Naive B cell (primary cell): ENCODE measurements at regions not wholly inside any gene's neighbourhood (a gene's known extent, or its start where the extent isn't known, plus 50 kb on each side); places are given as distances from the start of the nearest gene placed in this dataset.

Source experiments
- ATAC-seq, 2 donors: fragments of 150-1000 bp; cut with Tn5 transposase; 2 replicates each; pipeline ENCODE4 v1.10.0; 2021; ENCODE audit warnings: low read depth in 2 of 2, mild to moderate bottlenecking in 2 of 2, moderate library complexity in 2 of 2
- DNase-seq: peaks from one replicate; pipeline ENCODE4 v3.0.0; 2022
- H3K27ac Mint-ChIP-seq, 6 donors: one replicate each; pipeline ENCODE4 v1.8.0; 2020 to 2022; ENCODE audit warnings: mild to moderate bottlenecking in 6 of 6, mixed read lengths in 6 of 6, moderate library complexity in 5 of 6, inconsistent platforms in 2 of 6
- H3K27me3 Mint-ChIP-seq, 3 donors: one replicate each; pipeline ENCODE4 v1.8.0; 2021 to 2022; ENCODE audit warnings: mixed read lengths in 3 of 3, mild to moderate bottlenecking in 1 of 3
- H3K36me3 Mint-ChIP-seq, 2 donors: one replicate each; pipeline ENCODE4 v1.8.0; 2020 to 2022; ENCODE audit warnings: mixed read lengths in 2 of 2, inconsistent platforms in 1 of 2, mild to moderate bottlenecking in 1 of 2
- H3K4me1 Mint-ChIP-seq, 3 donors: one replicate each; pipeline ENCODE4 v1.8.0; 2020 to 2022; ENCODE audit warnings: mixed read lengths in 3 of 3, inconsistent platforms in 1 of 3, mild to moderate bottlenecking in 1 of 3, moderate library complexity in 1 of 3
- H3K4me3 Mint-ChIP-seq, 8 donors: one replicate each; pipeline ENCODE4 v1.8.0; 2020 to 2022; ENCODE audit warnings: mild to moderate bottlenecking in 8 of 8, mixed read lengths in 8 of 8, moderate library complexity in 8 of 8, inconsistent platforms in 2 of 8
- H3K9me3 Mint-ChIP-seq, 7 donors: one replicate each; pipeline ENCODE4 v1.8.0; 2020 to 2022; ENCODE audit warnings: mixed read lengths in 7 of 7, mild to moderate bottlenecking in 5 of 7, inconsistent platforms in 2 of 7, moderate library complexity in 1 of 7

DNA sequence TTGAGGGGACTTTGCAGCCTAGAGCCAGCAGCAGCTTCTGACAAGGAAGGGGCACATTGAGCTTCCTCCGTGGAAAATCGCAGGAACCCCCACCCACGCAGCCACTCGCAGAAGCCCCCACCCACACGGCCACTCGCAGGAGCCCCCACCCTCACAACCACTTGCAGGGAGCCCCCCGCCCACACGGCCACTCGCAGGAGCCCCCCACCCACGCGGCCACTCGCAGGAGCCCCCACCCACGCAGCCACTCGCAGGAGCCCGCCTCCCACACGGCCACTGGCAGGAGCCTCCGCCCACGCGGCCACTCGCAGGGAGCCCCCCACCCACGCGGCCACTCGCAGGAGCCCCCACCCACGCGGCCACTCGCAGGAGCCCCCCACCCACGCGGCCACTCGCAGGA lies 228.4 kb upstream of the CDH4 start:
- DNase-seq, result no peak
- H3K27ac Mint-ChIP-seq, result no peak overlapping the region
- peaks cover 0 to 27% (median 10%) of the 10 kb centered on the region in 7 donors for H3K9me3 Mint-ChIP-seq
- no peaks in the 10 kb centered on the region for H3K4me1 Mint-ChIP-seq
- H3K27me3 Mint-ChIP-seq, result no peaks in the 10 kb centered on the region
- no peak overlapping the region for H3K4me3 Mint-ChIP-seq
- no peaks in the 10 kb centered on the region for H3K36me3 Mint-ChIP-seq
- no peak for ATAC-seq

DNA sequence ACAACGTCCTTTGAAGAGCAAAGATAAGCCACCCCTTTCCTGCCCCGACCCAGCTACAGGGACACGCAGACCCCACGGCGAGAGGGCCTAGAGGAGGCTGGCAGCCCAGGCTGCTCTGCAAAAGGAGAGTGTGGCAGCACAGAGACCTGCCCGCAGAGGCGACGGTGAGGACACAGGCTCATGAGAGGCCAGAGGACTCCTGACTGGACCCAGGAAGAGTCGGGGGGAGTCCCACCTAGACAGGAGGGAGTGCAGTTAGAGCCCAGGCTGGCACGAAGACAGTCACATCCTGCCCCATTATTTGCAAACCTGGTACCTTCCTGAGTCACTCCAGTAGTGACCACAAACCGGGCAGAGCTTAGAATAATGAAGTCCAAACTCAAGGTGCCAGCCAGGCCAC lies 227.7 kb upstream of the CDH4 start:
- peaks cover 0 to 20% (median 8%) of the 10 kb centered on the region in 7 donors for H3K9me3 Mint-ChIP-seq
- no peak overlapping the region for H3K27ac Mint-ChIP-seq
- H3K4me3 Mint-ChIP-seq, result no peak overlapping the region
- H3K36me3 Mint-ChIP-seq, result no peaks in the 10 kb centered on the region
- ATAC-seq (no peak), DNase-seq (no peak)
- no peaks in the 10 kb centered on the region for H3K27me3 Mint-ChIP-seq
- H3K4me1 Mint-ChIP-seq, result no peaks in the 10 kb centered on the region

DNA sequence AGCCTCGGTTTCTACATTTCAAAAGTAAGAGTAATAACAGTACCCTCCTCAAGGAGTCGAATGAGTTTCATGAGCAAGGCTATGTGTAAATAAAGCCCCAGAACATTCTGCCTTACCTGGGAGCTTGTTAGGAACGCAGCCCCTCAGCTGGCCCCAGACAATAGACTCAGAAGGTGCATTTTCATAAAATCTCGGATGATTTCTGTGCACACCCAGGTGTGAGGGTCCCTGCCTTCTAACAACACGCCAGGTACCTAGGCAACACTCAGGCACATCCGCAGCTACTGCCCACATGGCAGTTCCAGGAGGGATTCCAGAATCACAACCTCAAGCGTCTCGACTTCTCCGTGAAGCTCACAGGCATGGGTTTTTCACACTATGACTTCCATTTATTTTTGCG lies 226.5 kb upstream of the CDH4 start:
- H3K4me1 Mint-ChIP-seq, result no peaks in the 10 kb centered on the region

DNA sequence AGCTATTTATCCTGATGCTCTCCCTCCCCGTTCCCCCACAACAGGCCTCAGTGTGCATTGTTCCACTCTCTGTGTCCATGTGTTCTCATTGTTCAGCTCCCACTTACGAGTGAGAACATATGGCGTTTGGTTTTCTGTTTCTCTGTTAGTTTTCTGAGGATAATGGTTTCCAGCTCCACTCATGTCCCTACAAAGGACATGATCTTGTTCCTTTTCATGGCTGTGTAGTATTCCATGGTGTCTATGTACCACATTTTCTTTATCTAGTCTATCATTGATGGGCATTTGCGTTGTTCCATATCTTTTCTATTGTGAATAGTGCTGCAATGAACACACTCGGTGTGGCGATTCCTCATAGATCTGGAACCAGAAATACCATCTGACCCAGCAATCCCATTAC lies 225.9 kb upstream of the CDH4 start:
- no peak for DNase-seq
- no peaks in the 10 kb centered on the region for H3K4me1 Mint-ChIP-seq
- no peaks in the 10 kb centered on the region for H3K27me3 Mint-ChIP-seq
- H3K9me3 Mint-ChIP-seq, result peaks cover 0 to 16% (median 10%) of the 10 kb centered on the region in 7 donors
- H3K4me3 Mint-ChIP-seq, result no peak overlapping the region
- no peak for ATAC-seq
- no peaks in the 10 kb centered on the region for H3K36me3 Mint-ChIP-seq
- H3K27ac Mint-ChIP-seq, result no peak overlapping the region

More for the DNA sequence above, 226.5 kb upstream of the CDH4 start:
- ATAC-seq (no peak), DNase-seq (no peak)
- Mint-ChIP-seq H3K4me3 (no peak overlapping the region), H3K36me3 (no peaks in the 10 kb centered on the region), H3K27me3 (no peaks in the 10 kb centered on the region), H3K9me3 (peaks cover 0 to 16% (median 10%) of the 10 kb centered on the region in 7 donors), H3K27ac (no peak overlapping the region)

DNA sequence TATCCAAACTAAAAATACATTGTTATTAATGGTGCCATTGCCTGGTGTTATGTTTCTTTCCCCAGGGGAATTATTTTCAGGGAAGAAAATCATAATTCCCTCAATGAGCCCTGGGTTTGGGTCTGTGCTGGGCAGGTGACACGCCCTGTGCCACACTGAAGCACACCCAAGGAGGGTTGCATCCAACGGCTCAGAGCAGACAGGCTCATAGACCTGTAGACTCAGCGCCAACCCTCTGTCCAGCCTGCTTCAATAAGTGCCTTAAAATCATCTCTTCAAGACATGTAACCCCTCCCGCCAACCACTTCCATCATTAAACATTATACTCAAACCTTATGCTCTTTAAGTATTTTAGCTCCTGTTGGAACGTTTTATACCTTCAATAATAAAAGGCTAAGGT lies 225.3 kb upstream of the CDH4 start:
- Mint-ChIP-seq H3K27ac (no peak overlapping the region), H3K27me3 (no peaks in the 10 kb centered on the region), H3K4me3 (no peak overlapping the region), H3K36me3 (no peaks in the 10 kb centered on the region), H3K4me1 (no peaks in the 10 kb centered on the region), H3K9me3 (peaks cover 0 to 16% (median 10%) of the 10 kb centered on the region in 7 donors)
- no peak for ATAC-seq
- no peak for DNase-seq

DNA sequence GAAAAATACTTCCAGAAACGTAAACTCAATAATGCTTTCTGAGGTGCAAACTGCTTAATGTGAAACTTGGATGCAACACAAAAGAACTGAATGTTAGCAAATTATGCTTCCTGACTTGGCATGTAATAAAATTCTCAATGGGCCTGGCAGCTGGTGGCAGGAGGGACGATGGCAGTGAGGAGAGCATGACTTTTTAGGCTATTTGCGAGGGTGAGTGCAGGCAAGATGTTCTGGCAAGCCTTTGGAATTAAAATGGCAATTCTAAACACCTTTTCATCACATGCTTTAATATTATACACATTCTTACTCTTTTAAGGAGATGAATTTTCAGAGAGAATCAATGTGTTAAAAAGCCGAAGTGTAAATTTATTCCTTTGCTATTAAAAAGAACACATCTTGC lies 224.8 kb upstream of the CDH4 start:
- Mint-ChIP-seq H3K4me3 (no peak overlapping the region), H3K4me1 (no peaks in the 10 kb centered on the region), H3K36me3 (no peaks in the 10 kb centered on the region), H3K9me3 (peaks cover 0 to 16% (median 10%) of the 10 kb centered on the region in 7 donors), H3K27ac (no peak overlapping the region), H3K27me3 (no peaks in the 10 kb centered on the region)
- DNase-seq, result no peak
- no peak for ATAC-seq

DNA sequence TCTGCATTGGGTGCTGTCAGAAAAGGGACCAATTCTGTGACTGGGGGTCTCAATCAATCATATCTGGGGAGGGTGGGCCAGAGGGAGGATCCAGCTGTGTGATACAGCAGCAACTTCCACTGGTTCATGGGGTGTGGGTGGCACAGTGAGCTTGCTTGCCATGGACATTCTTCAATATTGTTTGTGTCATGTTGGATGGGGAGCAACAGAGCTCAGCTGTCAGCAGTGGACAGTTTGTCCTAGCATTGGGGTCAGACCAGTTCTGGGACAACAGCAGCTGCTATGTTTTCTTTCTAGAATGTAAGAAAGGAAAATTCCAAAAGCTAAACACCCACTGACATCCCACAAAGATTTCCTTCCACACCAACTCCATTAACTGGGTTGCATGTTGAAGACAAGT lies 221.9 kb upstream of the CDH4 start:
- H3K27ac Mint-ChIP-seq, result no peak overlapping the region
- ATAC-seq (no peak), DNase-seq (no peak)
- no peaks in the 10 kb centered on the region for H3K27me3 Mint-ChIP-seq
- H3K4me3 Mint-ChIP-seq, result no peak overlapping the region
- H3K4me1 Mint-ChIP-seq, result no peaks in the 10 kb centered on the region
- H3K36me3 Mint-ChIP-seq, result no peaks in the 10 kb centered on the region
- H3K9me3 Mint-ChIP-seq, result peaks cover under 1 to 20% (median 13%) of the 10 kb centered on the region in 7 donors

DNA sequence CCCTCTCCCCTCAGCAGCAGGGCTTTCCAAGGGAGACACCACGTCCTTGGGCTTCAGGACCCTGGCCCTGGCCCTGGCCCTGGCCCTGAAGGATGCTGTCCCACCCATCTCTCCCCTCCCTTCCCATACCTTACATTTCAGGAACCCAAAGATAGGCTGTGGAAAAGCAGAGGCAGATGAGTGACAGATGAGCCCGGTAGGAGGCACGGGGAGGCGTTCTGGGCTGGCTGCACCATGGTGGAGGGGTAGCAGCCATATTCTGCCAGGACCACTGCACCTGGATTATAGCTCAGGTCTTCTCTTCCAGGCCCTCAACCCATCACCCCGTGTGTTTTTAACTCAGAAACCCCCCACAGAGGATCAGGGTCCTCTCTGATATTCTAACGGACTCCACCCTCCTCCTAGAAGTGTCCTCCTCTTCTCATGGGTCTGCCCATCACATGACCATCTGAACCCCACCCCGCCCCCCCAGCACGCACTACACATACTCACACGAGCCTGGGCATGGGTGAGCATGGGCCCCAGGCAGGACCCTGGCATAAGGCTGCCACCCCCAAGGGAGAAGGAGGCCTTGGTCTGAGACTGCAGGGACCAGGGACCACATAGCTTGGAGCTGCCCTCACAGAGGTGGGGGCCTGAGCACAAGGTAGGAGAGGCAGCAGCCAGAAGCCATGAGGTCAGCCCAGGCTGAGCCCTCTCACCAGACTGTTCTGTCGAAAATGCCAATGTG lies 220.8 kb upstream of the CDH4 start:
- H3K27ac Mint-ChIP-seq, result no peak overlapping the region
- no peak for ATAC-seq
- H3K9me3 Mint-ChIP-seq, result peaks cover 3 to 20% (median 13%) of the 10 kb centered on the region in 7 donors
- H3K36me3 Mint-ChIP-seq, result no peaks in the 10 kb centered on the region
- H3K4me1 Mint-ChIP-seq, result no peaks in the 10 kb centered on the region
- DNase-seq, result no peak
- H3K27me3 Mint-ChIP-seq, result no peaks in the 10 kb centered on the region
- H3K4me3 Mint-ChIP-seq, result no peak overlapping the region

DNA sequence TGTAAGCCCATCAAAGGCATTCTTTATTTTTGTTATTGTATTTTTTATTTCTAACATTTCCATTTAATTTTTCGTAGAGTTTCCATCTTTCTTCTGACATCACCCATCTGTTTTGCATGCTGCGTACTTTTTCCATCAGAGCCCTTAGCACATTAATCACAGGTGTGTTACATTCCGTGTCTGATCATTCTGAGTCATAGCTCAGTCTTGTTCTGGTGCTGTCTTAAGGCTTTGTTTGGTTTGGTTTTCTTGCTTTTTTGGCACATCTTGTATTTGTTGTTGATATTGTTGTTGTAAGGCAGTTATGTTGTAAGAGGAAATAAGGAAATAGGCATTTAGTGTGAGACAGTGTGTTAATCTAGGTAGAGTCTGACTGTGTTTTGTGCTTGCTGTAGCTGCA lies 214.6 kb upstream of the CDH4 start:
- Mint-ChIP-seq H3K4me1 (no peaks in the 10 kb centered on the region), H3K36me3 (peaks cover 0 to 8% of the 10 kb centered on the region in 2 donors), H3K4me3 (no peak overlapping the region), H3K27ac (no peak overlapping the region), H3K27me3 (peaks cover 0 to 4% (median 0%) of the 10 kb centered on the region in 3 donors), H3K9me3 (peaks cover 6 to 25% (median 8%) of the 10 kb centered on the region in 7 donors)
- ATAC-seq (no peak), DNase-seq (no peak)

DNA sequence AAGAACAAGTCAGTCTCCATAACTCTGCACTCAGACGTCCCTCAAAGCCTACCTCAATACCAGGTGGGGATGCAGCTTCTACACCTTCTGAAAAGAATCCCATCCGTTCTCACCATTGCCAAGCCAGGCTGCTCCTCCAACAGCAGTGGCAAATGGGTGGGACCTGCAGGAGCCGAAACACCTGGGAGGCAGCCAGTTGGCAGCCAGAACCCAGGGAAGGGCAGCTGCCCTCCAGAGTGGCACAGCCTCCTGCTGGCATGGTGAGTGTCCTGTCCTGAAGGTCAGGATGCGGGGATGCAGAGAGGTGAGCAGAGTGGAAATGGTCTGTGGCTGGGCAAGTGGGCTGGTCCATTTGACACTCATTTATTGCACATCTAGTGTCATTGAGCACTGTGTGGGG lies 210.6 kb upstream of the CDH4 start:
- Mint-ChIP-seq H3K27me3 (peaks cover 0 to 5% (median 4%) of the 10 kb centered on the region in 3 donors), H3K4me3 (no peak overlapping the region), H3K36me3 (peaks cover 0 to 8% of the 10 kb centered on the region in 2 donors), H3K4me1 (no peaks in the 10 kb centered on the region), H3K9me3 (peaks cover 3 to 20% (median 8%) of the 10 kb centered on the region in 7 donors), H3K27ac (no peak overlapping the region)
- DNase-seq (no peak), ATAC-seq (no peak)

DNA sequence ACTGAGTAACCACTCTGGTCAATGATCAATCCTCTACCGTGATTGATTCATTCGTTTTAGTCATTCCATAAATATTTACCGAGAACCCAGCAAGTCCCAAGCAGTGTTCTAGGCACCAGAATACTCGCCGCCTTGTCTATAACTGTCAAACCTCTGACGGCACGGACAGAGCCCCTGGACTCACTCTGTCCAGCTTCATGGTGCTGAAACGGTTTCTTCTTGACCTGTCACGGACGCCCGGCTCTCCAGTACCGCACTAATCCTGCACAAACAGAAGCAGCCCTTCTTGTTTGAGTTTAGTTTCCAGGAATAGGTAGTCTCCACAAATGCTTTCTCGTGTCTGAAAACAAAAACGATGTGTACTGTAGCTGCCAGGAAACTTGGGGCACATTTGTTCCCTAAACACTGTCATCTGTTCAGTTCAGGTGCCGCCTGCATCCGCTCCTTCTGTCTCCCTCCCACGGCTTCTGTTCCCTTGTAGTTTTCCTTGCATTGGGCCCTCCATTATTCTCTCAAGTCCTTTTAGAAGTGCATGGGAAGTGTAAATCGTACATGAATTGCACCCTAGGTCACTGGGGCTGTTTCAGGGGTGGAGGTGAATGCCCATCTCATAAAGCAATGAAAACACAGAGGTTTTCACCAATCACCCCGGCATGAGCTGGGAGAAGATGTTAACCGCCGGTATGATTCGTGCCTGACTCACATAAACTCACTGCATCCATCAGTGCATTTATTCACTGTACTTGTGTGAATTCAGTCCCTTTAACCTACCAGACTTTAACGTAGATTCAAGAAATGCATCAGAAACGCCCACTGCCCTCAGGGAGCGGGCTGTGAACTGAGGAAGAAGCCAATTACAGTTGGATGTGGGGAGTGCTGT lies 209.3 kb upstream of the CDH4 start:
- Mint-ChIP-seq H3K27me3 (peaks cover 0 to 5% (median 4%) of the 10 kb centered on the region in 3 donors), H3K4me1 (no peaks in the 10 kb centered on the region), H3K4me3 (no peak overlapping the region), H3K36me3 (peaks cover 0 to under 1% of the 10 kb centered on the region in 2 donors), H3K9me3 (peaks cover 0 to 9% (median 5%) of the 10 kb centered on the region in 7 donors), H3K27ac (no peak overlapping the region)
- DNase-seq (no peak), ATAC-seq (no peak)

DNA sequence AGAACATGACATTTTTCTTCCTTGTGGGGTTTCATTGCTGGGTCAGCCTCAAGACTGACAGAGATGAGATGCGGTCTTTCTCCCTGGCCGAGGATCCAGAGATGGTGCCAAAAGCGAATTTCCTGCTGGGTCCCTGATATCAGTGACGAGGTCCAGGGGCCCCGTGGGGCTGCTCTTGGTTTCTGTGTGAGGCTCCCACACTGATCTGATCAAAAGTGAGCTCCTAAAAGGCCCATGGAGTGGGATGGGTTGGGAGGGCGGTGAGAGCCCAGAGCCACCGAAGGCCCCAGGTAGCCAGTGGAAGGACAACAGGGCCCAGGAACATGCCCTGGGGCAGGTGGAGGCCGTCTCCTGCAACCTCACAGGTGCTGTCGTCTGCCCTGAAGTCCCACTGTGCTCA lies 208.4 kb upstream of the CDH4 start:
- Mint-ChIP-seq H3K36me3 (no peaks in the 10 kb centered on the region), H3K4me3 (no peak overlapping the region), H3K9me3 (peaks cover 0 to 11% (median 4%) of the 10 kb centered on the region in 7 donors), H3K27ac (no peak overlapping the region), H3K4me1 (no peaks in the 10 kb centered on the region), H3K27me3 (peaks cover 0 to 5% (median 4%) of the 10 kb centered on the region in 3 donors)
- no peak for ATAC-seq
- no peak for DNase-seq

DNA sequence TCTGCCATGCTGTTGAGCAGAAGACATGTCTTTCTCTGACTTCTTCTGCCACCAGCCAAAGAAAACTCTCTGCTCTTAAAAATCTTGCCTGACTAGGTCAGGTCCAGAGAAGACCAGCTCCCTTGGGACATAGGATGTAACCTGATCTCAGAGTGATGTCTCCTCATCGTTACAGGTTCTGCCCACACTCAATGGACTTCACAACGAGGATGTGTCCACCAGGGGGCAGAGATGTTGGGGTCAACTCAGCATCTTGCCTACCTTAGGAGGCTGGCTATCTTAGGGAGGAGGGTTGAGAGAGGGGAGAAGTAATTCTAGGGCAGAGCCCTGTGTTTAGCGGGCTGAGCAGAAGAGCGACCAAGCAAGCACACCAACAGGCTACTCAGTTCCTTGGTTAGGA lies 207.6 kb upstream of the CDH4 start:
- H3K27ac Mint-ChIP-seq, result no peak overlapping the region
- no peak for ATAC-seq
- H3K4me3 Mint-ChIP-seq, result no peak overlapping the region
- H3K9me3 Mint-ChIP-seq, result peaks cover 0 to 12% (median 4%) of the 10 kb centered on the region in 7 donors
- peaks cover 0 to 5% (median 4%) of the 10 kb centered on the region in 3 donors for H3K27me3 Mint-ChIP-seq
- no peak for DNase-seq
- no peaks in the 10 kb centered on the region for H3K36me3 Mint-ChIP-seq
- no peaks in the 10 kb centered on the region for H3K4me1 Mint-ChIP-seq

DNA sequence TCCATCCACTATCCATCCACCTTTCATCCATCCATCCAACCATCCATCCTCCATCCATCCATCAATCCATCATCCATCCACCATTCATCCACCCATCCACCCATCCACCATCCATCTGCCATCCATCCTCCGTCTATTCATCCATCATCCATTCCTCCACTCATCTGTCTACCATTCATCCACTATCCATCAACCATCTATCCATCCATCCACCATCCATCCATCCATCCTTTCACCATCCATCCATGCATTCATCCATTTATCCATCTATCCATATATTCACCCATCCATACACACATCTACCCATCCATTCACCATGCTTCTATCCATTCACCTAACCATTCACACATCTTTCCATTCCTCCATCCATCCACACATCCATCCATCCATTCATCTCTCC lies 207.0 kb upstream of the CDH4 start:
- ATAC-seq (no peak), DNase-seq (no peak)
- Mint-ChIP-seq H3K27ac (no peak overlapping the region), H3K9me3 (peaks cover 0 to 12% (median 4%) of the 10 kb centered on the region in 7 donors), H3K4me3 (no peak overlapping the region), H3K4me1 (no peaks in the 10 kb centered on the region), H3K27me3 (peaks cover 0 to 5% (median 4%) of the 10 kb centered on the region in 3 donors), H3K36me3 (no peaks in the 10 kb centered on the region)
